ENCODE measurements at regions not wholly inside any gene's neighbourhood (a gene's known extent, or its start where the extent isn't known, plus 50 kb on each side); places are given as distances from the start of the nearest gene placed in this dataset.

GRCh38 chr20:52747845-52748284 is 224.3 kb upstream of the TSHZ2 start:
- TF ChIP-seq FOXP2 (optimal IDR thresholded peaks at IDR 0.05; ENCODE audit: control extremely low read depth, extremely low read length, insufficient read depth) (no peak), EZH2 (IDR thresholded peaks at IDR 0.05) (no peak), POLR2AphosphoS5 (IDR thresholded peaks at IDR 0.05; ENCODE audit: borderline replicate concordance, low read depth, low read length) (no peak)

All from SK-N-MC (cell line).